Muscle layer of colon (tissue), 2 donors: ENCODE measurements at regions not wholly inside any gene's neighbourhood (a gene's known extent, or its start where the extent isn't known, plus 50 kb on each side); places are given as distances from the start of the nearest gene placed in this dataset.

Experiments used
- H3K27ac ChIP-seq: one replicate; pipeline ENCODE4 v1.7.0; 2013; ENCODE audit warnings: low read depth, mild to moderate bottlenecking, low read length, moderate library complexity
- H3K27me3 ChIP-seq, 2 donors: one replicate each; pipeline ENCODE4 v1.7.0; 2013; ENCODE audit warnings: low read length in 2 of 2, mild to moderate bottlenecking in 2 of 2; ENCODE audit not compliant: insufficient read depth in 2 of 2, control insufficient read depth in 1 of 2
- H3K36me3 ChIP-seq: one replicate; pipeline ENCODE4 v1.7.0; 2013; ENCODE audit warnings: mild to moderate bottlenecking, low read length; ENCODE audit not compliant: insufficient read depth
- H3K4me1 ChIP-seq: one replicate; pipeline ENCODE4 v1.7.0; 2013; ENCODE audit warnings: mild to moderate bottlenecking, low read length; ENCODE audit not compliant: insufficient read depth
- H3K4me3 ChIP-seq, 2 donors: one replicate each; pipeline ENCODE4 v1.7.0; 2013; ENCODE audit warnings: low read length in 2 of 2, low read depth in 1 of 2, mild to moderate bottlenecking in 1 of 2, moderate library complexity in 1 of 2
- H3K9ac ChIP-seq: one replicate; pipeline ENCODE4 v1.7.0; 2013; ENCODE audit warnings: low read length
- H3K9me3 ChIP-seq: one replicate; pipeline ENCODE4 v1.7.0; 2013; ENCODE audit warnings: mild to moderate bottlenecking, low read length
- donor health status: abdominal sarcoma.
- donor health status: Adenocarcinoma of cecum.

DNA sequence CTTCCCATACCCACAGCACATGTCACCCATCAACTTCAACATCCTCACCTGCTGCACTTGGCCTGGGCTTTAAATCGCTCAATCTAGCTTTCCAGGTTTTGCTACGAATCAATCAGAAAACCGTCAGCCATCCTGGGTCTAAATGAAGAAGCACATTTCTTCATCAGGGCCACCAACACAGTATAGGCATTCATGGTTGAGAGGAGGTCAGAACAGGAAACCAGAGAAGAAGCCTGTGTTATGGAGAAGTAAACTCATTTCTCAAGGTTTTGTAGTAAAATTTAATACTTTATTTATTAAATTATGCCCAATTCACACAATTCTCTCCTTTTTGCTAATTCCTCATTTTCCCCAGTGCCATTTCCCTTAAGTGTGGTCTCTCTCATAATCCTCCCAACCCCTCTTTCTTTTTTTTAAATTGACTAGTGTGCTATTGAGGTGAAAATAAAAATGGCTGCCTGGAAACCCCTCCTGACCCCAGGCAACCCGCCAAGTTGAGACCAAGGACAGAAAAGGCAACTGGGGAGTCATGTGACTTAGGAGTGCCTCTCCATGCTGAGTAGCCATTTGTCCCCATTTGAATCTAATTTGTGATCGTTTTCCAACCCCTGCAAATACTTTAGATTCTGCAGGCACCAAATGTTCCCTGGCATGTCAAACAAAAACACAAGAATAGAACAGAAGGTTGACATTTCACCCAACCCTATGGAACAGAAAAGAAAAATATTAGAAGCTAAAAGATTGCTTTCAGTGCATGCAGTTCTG is 181.1 kb upstream of the NAMPT start:
- Histone ChIP-seq H3K27me3 (no peaks in the 10 kb centered on the region), H3K4me1 (no peaks in the 10 kb centered on the region), H3K27ac (no peak overlapping the region), H3K9ac (no peak overlapping the region), H3K36me3 (no peaks in the 10 kb centered on the region), H3K4me3 (no peak overlapping the region), H3K9me3 (no peaks in the 10 kb centered on the region)

DNA sequence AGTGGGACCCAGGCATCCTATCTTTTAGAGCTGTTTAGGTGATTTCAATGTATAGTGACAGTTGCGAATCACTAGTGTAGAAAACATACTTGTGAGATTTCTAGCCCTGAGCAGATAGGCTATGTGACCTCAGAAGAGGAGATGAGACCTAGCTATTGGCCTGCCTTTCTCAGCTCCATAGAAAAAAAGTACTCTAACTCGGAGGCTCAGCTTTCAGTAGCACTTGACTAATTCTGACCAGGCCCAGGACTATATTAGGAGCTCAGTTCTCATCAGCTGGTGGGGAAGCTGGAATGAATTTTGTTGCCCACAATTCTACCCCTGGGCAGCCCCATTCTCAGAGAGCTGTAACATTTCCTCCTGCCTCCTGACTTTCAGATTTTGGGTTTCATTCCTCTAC is 179.9 kb upstream of the NAMPT start:
- H3K9me3 ChIP-seq, result no peaks in the 10 kb centered on the region
- H3K27me3 ChIP-seq, result no peaks in the 10 kb centered on the region
- H3K27ac ChIP-seq, result no peak overlapping the region
- no peaks in the 10 kb centered on the region for H3K36me3 ChIP-seq
- H3K4me1 ChIP-seq, result no peaks in the 10 kb centered on the region
- H3K4me3 ChIP-seq, result no peak overlapping the region
- no peak overlapping the region for H3K9ac ChIP-seq

DNA sequence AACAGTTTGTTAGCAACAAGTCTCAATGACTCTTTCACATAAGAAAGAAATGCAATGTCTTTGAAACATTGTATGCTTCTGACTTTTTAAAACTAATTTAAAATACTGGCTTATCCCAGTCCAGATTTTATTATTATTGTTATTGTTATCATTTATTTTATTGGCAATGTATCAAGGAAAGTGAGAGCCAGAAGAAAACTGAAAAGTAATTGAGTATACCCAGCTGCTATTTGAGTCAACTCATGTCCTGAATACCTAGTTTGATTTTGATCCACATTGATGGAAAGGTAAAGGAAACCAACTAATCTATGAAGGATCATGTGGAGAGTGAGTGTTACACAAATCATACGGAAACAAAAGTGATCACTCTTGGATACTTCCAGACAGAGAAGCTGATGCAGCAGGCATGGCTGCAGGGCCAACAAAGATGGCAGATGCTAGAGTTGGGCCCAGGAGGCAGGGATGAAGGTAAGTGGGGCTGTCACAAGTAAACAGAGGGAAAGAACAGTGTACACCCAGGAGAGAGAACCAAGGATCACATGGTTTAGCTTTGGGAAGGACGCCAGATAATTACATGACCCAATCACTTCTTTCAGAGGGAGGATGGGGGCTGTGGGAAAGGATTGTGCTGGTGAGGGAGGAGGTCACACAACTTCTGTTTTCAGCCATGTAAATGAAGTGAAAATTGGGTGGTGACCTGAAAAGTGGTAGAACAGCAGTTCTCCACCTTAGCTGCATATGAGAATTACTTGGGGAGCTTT is 179.2 kb upstream of the NAMPT start:
- Histone ChIP-seq H3K36me3 (no peaks in the 10 kb centered on the region), H3K9me3 (no peaks in the 10 kb centered on the region), H3K4me3 (no peak overlapping the region), H3K9ac (no peak overlapping the region), H3K4me1 (no peaks in the 10 kb centered on the region), H3K27me3 (no peaks in the 10 kb centered on the region), H3K27ac (no peak overlapping the region)

DNA sequence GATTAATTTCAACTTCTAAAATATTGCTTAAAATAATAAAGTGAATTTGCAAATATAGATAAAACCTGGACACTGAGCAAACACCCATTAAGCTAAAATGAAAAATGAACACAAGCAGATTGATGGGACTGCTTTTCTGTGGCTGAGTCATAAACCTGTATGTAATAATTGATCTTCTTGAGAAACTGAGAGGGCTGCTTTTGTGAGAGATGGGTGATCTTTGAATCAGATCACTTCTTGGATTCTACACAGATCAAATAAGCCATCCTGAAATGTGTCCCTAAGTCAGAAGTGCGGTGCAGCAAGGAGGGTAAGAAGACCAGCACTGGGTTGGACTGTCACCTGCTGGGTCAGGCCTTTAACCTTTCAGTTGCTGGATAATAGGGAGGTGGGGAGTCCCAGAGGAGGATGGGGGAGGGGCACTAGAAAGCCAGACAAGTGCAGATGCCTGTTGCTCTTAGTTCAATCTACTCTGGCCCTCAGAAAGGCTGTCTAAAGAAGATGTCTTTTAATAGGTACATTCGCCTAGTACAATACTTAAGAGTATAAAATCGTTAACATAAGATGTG is 178.2 kb upstream of the NAMPT start:
- Histone ChIP-seq H3K9ac (no peak overlapping the region), H3K4me1 (no peaks in the 10 kb centered on the region), H3K9me3 (no peaks in the 10 kb centered on the region), H3K27ac (no peak overlapping the region), H3K4me3 (no peak overlapping the region), H3K27me3 (no peaks in the 10 kb centered on the region), H3K36me3 (no peaks in the 10 kb centered on the region)

DNA sequence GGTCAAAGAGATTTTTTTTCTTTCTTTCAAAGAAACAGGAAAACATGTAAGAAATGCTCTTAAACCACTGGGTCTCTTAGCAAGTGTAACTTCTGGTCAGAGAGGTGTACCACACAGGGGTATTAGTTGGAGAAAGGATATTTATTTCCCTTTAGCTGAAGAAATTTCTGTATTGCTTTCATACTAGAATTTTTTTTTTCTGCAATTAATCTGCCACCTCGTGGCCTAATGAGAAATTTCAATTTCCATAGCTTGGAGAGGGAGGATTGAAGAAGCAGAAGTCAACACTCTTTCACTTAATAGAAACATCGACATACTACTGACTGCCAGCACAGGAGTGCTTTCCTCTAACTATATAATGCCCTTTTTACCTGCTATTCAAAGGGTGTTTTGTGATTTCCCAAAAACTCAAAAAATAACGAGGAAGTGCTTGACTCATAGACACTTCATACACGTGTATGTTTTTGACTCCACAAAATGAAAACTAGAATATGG is 177.6 kb upstream of the NAMPT start:
- H3K4me3 ChIP-seq, result no peak overlapping the region
- no peaks in the 10 kb centered on the region for H3K9me3 ChIP-seq
- H3K4me1 ChIP-seq, result no peaks in the 10 kb centered on the region
- no peaks in the 10 kb centered on the region for H3K36me3 ChIP-seq
- no peak overlapping the region for H3K9ac ChIP-seq
- no peaks in the 10 kb centered on the region for H3K27me3 ChIP-seq
- H3K27ac ChIP-seq, result no peak overlapping the region

DNA sequence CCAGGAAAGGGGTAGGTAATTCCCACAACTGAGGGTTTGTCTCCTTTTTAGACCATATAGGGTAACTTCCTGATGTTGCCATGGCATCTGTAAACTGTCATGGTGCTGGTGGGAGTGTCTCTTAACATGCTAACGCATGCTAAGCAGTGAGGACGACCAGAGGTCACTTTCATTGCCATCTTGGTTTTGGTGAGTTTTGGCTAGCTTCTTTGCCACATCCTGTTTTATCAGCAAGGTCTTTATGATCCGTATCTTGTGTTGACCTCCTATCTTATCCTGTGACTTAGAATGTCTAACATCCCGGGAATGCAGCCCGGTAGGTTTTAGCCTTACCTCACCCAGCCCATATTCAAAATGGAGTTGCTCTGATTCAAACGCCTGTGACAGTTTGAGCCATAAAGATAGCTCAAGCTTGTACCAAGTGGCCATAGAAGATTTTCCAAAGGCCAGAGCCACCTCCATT is 176.0 kb upstream of the NAMPT start:
- no peaks in the 10 kb centered on the region for H3K9me3 ChIP-seq
- H3K9ac ChIP-seq, result no peak overlapping the region
- no peaks in the 10 kb centered on the region for H3K4me1 ChIP-seq
- H3K27ac ChIP-seq, result no peak overlapping the region
- H3K4me3 ChIP-seq, result no peak overlapping the region
- H3K36me3 ChIP-seq, result no peaks in the 10 kb centered on the region
- no peaks in the 10 kb centered on the region for H3K27me3 ChIP-seq

DNA sequence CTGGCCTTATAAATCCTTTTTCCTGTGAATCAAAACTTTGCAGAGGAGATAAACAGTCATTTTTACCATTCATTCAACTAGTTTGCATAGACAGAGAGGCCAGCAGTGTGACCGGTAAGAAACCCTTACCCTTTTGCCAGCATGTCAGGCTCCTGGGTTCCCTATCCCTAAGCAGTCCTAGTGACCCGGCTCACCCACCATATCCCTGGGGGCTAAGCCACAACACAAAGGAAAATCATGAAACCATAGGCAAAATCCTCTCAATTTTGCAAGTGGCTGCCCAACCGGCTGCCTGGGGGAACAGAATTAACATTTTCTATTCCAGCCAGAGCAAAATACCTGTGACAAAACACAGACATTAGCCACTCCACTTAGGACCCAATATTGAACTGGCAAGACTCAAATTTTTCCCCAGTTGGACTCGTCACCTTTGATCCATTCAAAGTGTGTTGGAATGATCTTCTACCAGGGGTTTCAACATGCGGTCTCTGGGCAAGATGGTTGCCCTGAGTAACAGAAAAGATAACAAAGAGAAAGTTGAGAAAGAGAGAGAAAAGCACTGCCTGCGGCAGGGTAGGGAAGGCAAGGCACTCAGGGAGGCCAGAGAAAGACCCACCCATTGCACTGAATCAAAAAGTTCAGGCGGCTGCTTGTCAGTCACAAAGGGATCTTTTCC is 174.8 kb upstream of the NAMPT start:
- no peaks in the 10 kb centered on the region for H3K27me3 ChIP-seq
- H3K4me1 ChIP-seq, result no peaks in the 10 kb centered on the region
- H3K9ac ChIP-seq, result no peak overlapping the region
- no peak overlapping the region for H3K27ac ChIP-seq
- H3K36me3 ChIP-seq, result no peaks in the 10 kb centered on the region
- H3K9me3 ChIP-seq, result no peaks in the 10 kb centered on the region
- no peak overlapping the region for H3K4me3 ChIP-seq

DNA sequence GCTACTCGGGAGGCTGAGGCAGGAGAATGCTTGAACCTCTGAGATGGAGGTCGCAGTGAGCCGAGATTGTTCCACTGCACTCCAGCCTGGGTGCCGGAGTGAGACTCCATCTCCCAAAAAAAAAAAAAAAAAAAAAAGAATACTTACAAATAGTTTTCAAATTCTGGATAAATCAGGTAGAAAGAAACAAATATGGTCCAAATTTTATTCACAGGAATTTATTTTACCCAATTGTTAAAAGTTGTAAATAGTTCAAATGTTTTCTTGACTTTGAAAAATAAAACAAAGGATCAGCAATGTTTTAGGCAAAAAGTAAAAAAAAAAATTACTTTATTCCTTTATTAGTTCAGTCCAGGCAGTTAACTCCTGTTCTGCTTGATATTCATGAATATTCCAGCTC is 172.9 kb upstream of the NAMPT start:
- Histone ChIP-seq H3K9ac (no peak overlapping the region), H3K4me3 (no peak overlapping the region), H3K27me3 (no peaks in the 10 kb centered on the region), H3K36me3 (no peaks in the 10 kb centered on the region), H3K9me3 (no peaks in the 10 kb centered on the region), H3K4me1 (no peaks in the 10 kb centered on the region), H3K27ac (no peak overlapping the region)

DNA sequence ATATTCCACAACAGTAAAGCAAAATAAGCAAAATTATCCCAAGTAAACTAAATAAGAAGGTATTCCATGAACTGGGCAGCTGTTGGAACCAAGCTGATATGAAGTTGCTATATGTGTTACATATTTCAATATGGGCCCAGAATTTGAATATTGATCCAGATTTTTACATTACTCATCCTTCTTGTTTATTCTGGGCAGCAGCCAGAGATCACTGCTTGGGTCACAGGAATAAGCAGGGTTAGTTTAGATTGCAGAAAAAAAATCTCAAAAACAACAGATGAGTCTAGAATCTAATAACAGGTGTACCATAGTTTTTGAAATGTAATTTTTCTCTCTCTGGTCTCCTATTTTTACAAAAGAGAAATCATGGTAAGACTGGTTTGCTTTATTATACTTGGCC is 171.5 kb upstream of the NAMPT start:
- Histone ChIP-seq H3K36me3 (no peaks in the 10 kb centered on the region), H3K27me3 (no peaks in the 10 kb centered on the region), H3K9ac (no peak overlapping the region), H3K27ac (no peak overlapping the region), H3K4me3 (no peak overlapping the region), H3K4me1 (no peaks in the 10 kb centered on the region), H3K9me3 (no peaks in the 10 kb centered on the region)

DNA sequence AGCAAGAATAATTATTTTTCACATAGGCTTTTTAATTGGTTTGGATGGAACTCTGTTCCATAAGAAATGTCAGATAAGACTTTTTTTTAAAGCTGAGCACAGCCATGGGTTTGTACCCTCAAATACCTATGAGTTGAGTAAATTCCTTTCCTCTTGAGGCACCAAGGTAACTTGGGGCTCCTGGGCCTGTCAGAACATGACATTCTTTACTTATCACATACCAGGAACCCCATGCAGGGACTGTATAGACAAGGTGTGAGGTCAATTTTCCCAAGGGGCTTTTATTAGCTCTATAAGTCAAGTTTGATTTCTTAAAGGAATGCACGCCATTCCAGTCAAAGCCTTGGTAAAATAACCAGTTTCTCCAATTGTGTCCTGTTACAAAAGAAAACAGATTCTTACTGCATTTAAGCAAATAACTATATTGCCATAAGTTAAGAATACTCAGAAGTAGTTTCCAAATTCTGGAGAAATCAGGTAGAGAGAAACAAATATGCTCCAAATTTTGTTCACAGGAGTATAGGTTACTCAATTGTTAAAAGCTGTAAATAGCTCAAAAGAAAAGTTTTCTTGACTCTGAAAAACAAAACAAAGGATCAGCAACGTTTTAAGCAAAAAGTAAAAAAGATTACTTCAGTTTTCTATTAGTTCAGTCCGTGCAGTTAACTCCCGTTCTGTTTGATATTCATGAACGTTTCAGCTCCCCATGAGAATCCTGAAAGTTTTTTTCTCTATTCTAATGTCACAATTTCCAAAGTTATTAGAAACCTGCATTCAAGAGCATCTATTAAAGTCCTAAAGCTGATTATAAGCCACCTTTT is 167.5 kb upstream of the NAMPT start:
- no peaks in the 10 kb centered on the region for H3K4me1 ChIP-seq
- no peak overlapping the region for H3K27ac ChIP-seq
- H3K27me3 ChIP-seq, result no peaks in the 10 kb centered on the region
- H3K36me3 ChIP-seq, result no peaks in the 10 kb centered on the region
- H3K9ac ChIP-seq, result no peak overlapping the region
- no peak overlapping the region for H3K4me3 ChIP-seq
- no peaks in the 10 kb centered on the region for H3K9me3 ChIP-seq
